GM19240 (cell line): ENCODE measurements at regions not wholly inside any gene's neighbourhood (a gene's known extent, or its start where the extent isn't known, plus 50 kb on each side); places are given as distances from the start of the nearest gene placed in this dataset.
"Not testable (repeated sequence)": the region's sequence is repeated elsewhere in the genome, so short reads cannot be mapped to it uniquely, and the experiment has no call there.

Source experiments
- DNase-seq: peaks from one replicate; pipeline ENCODE4 v3.0.0; 2011; ENCODE audit warnings: low spot score; ENCODE audit not compliant: insufficient read length

- peak; percentile 54 for DNase-seq
Observed at GRCh38 chr6:28838634-28839442, 84.9 kb downstream of the TRIM27 start.

- DNase-seq: no peak
Observed at GRCh38 chr6:28839443-28840120, 84.2 kb downstream of the TRIM27 start.

GRCh38 chr6:28841290-28841689 is 82.5 kb downstream of the TRIM27 start:
- no peak for DNase-seq

GRCh38 chr6:28848756-28849155 is 75.0 kb downstream of the TRIM27 start:
- not testable (repeated sequence) for DNase-seq
